Body of pancreas (tissue), 4 donors: ENCODE measurements at regions not wholly inside any gene's neighbourhood (a gene's known extent, or its start where the extent isn't known, plus 50 kb on each side); places are given as distances from the start of the nearest gene placed in this dataset.

Experiments used
- POLR2A ChIP-seq, 3 donors: fragments of 450-650 bp; IDR thresholded peaks; one replicate each; pipeline ENCODE4 v1.6.1; 2016; ENCODE audit warnings: antibody characterized with exemption in 3 of 3, mild to moderate bottlenecking in 2 of 3
- TF ChIP-seq, protein P1 (sequence below), 7 experiments: fragments of 450-650 bp in 4 of 7; fragments of 200-600 bp in 3 of 7; sonication (generic) in 3 of 7; IDR thresholded peaks; one replicate each; pipeline ENCODE4 v1.5.1; 2016 to 2019; ENCODE audit warnings: antibody characterized with exemption in 7 of 7

DNA sequence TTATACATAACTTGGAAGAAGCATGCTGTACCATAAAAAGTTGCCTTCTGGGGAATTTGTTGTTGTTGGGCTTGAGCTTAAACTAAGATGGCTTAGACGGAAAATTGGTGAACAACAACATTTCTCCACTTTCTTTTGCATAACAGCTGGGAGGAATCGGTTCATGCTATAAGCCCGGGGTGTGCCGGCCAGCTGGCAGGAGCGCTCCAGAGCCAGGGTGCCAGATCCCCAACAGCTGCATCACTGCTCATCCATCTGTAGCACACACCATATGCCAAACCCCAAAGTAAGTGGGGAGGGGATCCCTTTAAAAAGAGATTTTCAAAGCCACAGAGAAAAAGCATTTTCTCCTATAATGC is 419.5 kb upstream of the ARGLU1 start:
- TF ChIP-seq POLR2A (IDR thresholded peaks at IDR 0.05): no peak
- TF ChIP-seq, protein P1, sequence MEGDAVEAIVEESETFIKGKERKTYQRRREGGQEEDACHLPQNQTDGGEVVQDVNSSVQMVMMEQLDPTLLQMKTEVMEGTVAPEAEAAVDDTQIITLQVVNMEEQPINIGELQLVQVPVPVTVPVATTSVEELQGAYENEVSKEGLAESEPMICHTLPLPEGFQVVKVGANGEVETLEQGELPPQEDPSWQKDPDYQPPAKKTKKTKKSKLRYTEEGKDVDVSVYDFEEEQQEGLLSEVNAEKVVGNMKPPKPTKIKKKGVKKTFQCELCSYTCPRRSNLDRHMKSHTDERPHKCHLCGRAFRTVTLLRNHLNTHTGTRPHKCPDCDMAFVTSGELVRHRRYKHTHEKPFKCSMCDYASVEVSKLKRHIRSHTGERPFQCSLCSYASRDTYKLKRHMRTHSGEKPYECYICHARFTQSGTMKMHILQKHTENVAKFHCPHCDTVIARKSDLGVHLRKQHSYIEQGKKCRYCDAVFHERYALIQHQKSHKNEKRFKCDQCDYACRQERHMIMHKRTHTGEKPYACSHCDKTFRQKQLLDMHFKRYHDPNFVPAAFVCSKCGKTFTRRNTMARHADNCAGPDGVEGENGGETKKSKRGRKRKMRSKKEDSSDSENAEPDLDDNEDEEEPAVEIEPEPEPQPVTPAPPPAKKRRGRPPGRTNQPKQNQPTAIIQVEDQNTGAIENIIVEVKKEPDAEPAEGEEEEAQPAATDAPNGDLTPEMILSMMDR (IDR thresholded peaks at IDR 0.05): no peak
